Fibroblast of mammary gland (primary cell): ENCODE measurements at regions not wholly inside any gene's neighbourhood (a gene's known extent, or its start where the extent isn't known, plus 50 kb on each side); places are given as distances from the start of the nearest gene placed in this dataset.

ENCODE experiments used
- DNase-seq: peaks from one replicate; pipeline ENCODE4 v3.0.0-alpha.2; 2010; ENCODE audit warnings: low read depth
- H3K4me3 ChIP-seq: 2 replicates; pipeline ENCODE4 v1.5.1; 2011; ENCODE audit warnings: low read depth, mild to moderate bottlenecking, low read length, moderate library complexity; ENCODE audit not compliant: control insufficient read depth
- TF ChIP-seq, protein P1 (sequence below): conservative IDR thresholded peaks from 2 replicates; pipeline ENCODE4 v1.5.1; 2011; ENCODE audit warnings: low read depth, low read length, inconsistent platforms; ENCODE audit not compliant: control insufficient read depth, insufficient read depth

DNA sequence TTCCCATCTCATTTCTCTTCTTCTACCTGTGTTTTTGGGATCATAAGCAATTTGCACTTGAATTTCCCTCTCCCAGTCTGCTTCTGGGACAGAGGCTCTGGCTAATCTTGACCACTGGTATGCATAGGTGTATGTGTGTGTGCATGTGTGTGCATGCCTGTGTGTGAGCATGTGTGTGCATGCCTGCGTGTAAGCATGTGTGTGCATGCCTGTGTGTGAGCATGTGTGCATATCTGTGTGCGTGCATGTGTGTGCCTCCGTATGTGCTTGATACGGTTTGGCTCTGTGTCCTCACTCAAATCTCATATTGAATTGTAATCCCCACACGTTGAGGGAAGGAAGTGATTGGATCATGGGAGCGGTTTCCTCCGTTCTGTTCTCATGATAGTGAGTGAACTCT lies 77.7 kb downstream of the HAPSTR1 start:
- no peak overlapping the region for H3K4me3 ChIP-seq
- TF ChIP-seq, protein P1, sequence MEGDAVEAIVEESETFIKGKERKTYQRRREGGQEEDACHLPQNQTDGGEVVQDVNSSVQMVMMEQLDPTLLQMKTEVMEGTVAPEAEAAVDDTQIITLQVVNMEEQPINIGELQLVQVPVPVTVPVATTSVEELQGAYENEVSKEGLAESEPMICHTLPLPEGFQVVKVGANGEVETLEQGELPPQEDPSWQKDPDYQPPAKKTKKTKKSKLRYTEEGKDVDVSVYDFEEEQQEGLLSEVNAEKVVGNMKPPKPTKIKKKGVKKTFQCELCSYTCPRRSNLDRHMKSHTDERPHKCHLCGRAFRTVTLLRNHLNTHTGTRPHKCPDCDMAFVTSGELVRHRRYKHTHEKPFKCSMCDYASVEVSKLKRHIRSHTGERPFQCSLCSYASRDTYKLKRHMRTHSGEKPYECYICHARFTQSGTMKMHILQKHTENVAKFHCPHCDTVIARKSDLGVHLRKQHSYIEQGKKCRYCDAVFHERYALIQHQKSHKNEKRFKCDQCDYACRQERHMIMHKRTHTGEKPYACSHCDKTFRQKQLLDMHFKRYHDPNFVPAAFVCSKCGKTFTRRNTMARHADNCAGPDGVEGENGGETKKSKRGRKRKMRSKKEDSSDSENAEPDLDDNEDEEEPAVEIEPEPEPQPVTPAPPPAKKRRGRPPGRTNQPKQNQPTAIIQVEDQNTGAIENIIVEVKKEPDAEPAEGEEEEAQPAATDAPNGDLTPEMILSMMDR: no peak
- DNase-seq: no peak

DNA sequence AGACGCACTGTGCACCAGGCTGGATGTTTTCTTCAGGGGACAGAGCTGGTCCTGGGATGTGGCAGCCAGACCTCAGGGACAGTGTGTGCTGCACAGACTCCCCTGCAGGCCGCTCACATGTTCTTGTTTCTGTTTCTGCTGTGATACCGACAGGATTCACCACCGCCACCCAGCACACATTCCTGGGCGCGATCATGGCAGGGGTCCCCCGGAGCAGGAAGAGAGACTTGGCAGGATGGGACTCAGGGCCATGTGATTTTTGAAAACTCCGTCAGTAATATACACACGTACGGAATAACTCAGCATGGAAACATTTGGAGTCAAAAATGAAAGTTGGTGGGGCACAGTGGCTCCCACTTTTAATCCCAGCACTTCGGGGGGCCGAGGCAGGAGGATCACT lies 79.0 kb downstream of the HAPSTR1 start:
- DNase-seq: no peak
- TF ChIP-seq, protein P1: no peak
- H3K4me3 ChIP-seq: no peak overlapping the region

DNA sequence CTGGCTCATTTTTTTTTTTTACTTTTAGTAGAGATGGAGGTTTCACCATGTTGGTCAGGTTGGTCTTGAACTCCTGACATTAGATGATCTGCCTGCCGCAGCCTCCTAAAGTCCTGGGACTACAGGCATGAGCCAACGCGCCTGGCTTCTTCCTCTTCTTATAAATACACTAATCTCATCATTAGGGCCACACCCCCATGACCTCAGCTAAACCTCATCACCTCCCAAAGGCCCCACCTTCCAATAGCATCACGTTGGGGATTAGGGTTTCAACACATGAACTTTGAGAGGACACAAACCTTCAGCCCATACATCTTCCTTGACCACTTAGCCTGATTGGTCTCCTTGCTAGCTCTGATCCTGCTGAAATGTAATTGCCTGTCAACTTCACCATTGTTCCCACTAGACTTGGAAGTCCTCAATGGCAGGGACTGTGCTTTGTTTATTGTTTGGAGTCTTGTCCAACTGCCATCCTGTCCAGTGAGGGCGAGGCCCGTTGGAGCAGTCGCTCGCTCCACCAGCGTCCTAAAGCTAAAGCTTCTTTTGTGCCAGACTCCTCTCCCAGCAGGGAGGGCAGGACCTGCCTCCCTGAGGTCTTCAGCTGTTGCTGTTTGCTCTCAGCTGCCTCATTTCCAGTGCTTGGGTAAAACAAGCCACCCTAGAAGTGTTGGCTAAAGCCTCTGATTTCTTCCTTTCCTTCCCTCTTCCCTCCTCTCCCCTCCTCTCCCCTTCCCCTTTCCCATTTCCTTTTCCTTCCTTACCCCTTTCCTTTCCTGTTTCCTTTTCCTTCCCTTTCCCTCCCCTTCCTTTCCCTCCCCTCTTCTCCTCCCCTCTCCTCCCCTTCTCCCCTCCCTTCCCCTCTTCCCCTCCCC lies 85.3 kb downstream of the HAPSTR1 start:
- H3K4me3 ChIP-seq: no peak overlapping the region
- DNase-seq: no peak
- TF ChIP-seq, protein P1: no peak

DNA sequence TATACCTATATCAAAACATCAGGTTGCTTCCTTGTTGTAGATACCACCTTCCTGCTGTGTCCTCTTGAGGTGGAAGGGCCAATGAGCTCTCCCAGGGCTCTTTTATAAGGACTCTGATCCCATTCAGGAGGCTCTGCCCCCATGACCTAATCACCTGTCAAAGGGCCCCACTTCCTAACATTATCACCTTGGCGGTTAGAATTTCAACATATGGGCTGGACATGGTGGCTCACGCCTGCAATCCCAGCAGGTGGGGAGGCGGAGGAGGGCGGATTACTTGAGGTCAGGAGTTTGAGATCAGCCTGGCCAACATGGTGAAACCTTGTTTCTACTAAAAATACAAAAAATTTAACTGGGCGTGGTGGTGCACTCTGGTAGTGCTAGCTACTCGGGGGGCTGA lies 86.4 kb downstream of the HAPSTR1 start:
- H3K4me3 ChIP-seq: no peak overlapping the region
- no peak for DNase-seq
- TF ChIP-seq, protein P1: no peak

DNA sequence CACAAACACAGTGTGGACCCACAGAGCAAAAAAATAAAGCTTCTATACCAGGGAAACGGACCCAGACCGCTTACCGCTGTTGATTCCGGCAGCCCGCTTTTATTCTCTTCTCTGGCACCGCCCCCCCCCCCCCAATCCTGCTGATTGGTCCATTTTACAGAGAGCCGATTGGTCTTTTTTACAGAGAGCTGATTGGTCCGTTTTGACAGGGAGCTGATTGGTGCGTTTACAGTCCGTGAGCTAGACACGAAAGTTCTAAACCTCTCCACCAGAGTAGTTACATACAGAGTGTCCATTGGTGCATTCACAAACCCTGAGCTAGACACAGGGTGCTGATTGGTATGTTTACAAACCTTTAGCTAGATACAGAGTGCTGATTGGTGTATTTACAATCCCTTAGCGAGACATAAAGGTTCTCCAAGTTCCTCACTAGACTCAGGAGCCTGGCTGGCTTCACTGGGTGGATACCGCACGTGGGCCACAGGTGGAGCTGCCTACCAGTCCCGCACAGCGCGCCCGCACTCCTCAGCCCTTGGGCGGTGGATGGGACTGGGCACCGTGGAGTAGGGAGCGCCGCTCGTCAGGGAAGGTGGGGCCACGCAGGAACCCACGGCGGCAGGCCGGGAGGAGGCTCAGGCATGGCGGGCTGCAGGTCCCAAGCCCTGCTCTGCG lies 92.4 kb downstream of the HAPSTR1 start:
- TF ChIP-seq, protein P1: no peak
- no peak for DNase-seq
- H3K4me3 ChIP-seq: no peak overlapping the region

DNA sequence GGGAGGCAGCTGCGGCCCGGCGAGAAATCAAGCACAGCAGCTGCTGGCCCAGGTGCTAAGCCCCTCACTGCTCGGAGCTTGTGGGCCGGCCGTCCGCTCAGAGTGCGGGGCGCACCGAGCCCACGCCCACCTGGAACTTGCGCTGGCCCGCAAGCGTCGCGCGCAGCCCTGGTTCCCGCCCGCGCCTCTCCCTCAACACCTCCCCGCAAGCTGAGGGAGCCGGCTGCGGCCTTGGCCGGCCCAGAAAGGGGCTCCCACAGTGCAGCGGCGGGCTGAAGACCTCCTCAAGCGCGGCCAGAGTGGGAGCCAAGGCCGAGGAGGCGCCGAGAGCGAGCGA lies 92.9 kb downstream of the HAPSTR1 start:
- H3K4me3 ChIP-seq: no peak overlapping the region
- DNase-seq: no peak
- TF ChIP-seq, protein P1: no peak
